ENCODE measurements at regions not wholly inside any gene's neighbourhood (a gene's known extent, or its start where the extent isn't known, plus 50 kb on each side); places are given as distances from the start of the nearest gene placed in this dataset.

DNA sequence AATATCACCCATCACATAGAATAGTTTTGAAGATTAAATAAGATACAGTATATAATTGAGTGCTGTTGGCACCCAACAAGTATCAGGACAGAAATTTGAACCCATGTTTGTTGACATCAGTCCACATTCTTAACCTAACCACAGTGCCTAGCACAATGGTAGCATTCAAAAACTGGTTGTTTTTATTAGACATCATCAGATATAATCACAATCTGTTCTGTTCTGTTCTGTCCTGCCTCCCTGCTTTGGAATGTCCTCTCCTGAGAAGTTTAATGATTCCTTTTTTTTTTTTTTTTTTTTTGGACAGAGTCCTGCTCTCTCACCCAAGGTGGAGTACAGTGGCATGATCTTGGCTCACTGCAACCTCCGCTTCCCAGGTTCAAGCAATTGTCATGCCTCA, 476.6 kb downstream of the RMST start:
- no peak for DNase-seq
- H3K4me1 Mint-ChIP-seq (ENCODE audit: low read depth, unreplicated experiment), result no peaks in the 10 kb centered on the region
- no peak overlapping the region for H3K4me3 Mint-ChIP-seq (ENCODE audit: unreplicated experiment)
- no peaks in the 10 kb centered on the region for H3K27me3 Mint-ChIP-seq (ENCODE audit: unreplicated experiment)
- no peak for TF ChIP-seq CTCF (IDR thresholded peaks at IDR 0.05; ENCODE audit: partially characterized antibody, unreplicated experiment)
- H3K9me3 Mint-ChIP-seq (ENCODE audit: unreplicated experiment), result no peaks in the 10 kb centered on the region
- no peaks in the 10 kb centered on the region for H3K36me3 Mint-ChIP-seq (ENCODE audit: unreplicated experiment)
- no peak overlapping the region for H3K27ac Mint-ChIP-seq (ENCODE audit: unreplicated experiment)

DNA sequence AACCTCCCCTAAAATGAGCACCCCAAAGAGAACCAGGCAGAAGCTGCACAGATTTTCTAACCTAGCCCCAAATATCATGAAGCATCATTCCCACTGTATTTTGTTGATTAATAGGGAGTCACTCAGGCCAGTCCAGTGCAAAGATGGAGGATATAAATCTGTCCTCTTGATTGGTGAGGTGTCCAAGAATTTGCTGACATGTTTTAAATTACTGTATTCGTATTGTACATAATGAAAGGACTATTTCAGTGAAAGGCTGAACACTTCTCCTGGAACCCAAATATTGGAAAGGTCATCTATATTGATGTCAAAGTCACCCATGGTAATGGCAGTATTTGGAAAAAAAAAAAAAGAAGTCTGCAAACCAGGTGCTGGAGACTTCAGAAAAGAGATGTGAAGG, 477.5 kb downstream of the RMST start:
- Mint-ChIP-seq H3K27me3 (ENCODE audit: unreplicated experiment) (no peaks in the 10 kb centered on the region), H3K4me1 (ENCODE audit: low read depth, unreplicated experiment) (no peaks in the 10 kb centered on the region), H3K36me3 (ENCODE audit: unreplicated experiment) (no peaks in the 10 kb centered on the region), H3K27ac (ENCODE audit: unreplicated experiment) (no peak overlapping the region), H3K9me3 (ENCODE audit: unreplicated experiment) (no peaks in the 10 kb centered on the region), H3K4me3 (ENCODE audit: unreplicated experiment) (no peak overlapping the region)
- no peak for DNase-seq
- TF ChIP-seq CTCF (IDR thresholded peaks at IDR 0.05; ENCODE audit: partially characterized antibody, unreplicated experiment), result no peak

DNA sequence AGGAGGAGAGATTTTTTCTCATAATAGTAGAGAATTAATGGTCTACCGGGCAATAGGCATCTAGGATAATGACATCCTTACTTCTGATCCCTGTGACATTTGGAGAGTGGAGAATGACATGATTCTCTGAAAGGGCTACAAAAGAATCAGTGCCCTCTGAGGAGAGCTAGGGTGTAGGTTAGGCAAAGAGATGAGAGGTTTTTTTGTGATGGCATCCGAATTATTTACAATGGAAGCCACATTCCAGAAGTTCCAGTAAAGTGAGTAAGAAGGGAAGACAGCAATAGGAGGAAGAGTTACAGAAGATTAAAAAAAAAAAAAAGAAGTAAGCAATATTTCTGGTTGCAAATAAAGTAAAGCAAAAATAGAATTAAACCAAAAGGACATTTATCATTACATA, 478.0 kb downstream of the RMST start:
- no peak for DNase-seq
- no peak overlapping the region for H3K27ac Mint-ChIP-seq (ENCODE audit: unreplicated experiment)

DNA sequence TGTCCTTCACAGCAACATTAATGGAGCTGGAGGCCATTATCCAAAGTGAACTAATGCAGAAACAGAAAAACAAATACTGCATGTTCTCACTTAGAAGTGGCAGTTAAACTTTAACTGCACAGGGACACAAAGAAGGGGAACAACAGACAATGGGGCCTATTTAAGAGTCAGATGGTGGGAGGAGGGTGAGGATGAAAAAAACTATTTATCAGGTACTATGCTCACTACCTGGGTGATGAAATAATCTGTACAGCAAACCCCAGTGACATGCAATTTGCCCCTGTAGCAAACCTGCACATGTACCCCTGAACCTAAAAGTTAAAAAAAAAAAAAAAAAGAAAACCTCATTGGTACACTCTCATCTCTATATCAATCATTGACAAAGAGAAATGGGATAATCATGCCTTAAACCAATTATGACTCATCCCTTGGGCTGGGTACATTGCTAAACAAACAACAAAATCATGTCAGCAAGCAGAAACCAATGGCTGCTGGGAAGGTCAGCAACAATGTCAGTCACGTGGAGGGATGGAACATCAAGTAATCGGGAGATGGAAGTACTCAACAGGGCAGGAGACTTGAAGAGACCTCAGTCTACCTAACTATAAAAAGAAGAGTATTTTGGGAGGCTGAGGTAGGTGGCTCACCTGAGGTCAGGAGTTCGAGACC, 479.2 kb downstream of the RMST start:
- H3K36me3 Mint-ChIP-seq (ENCODE audit: unreplicated experiment), result no peaks in the 10 kb centered on the region
- no peak for TF ChIP-seq CTCF (IDR thresholded peaks at IDR 0.05; ENCODE audit: partially characterized antibody, unreplicated experiment)
- DNase-seq, result no peak
- H3K27ac Mint-ChIP-seq (ENCODE audit: unreplicated experiment), result no peak overlapping the region
- no peak overlapping the region for H3K4me3 Mint-ChIP-seq (ENCODE audit: unreplicated experiment)
- no peaks in the 10 kb centered on the region for H3K9me3 Mint-ChIP-seq (ENCODE audit: unreplicated experiment)
- H3K27me3 Mint-ChIP-seq (ENCODE audit: unreplicated experiment), result no peaks in the 10 kb centered on the region
- no peaks in the 10 kb centered on the region for H3K4me1 Mint-ChIP-seq (ENCODE audit: low read depth, unreplicated experiment)

More for the DNA sequence above, 478.0 kb downstream of the RMST start:
- TF ChIP-seq CTCF (IDR thresholded peaks at IDR 0.05; ENCODE audit: partially characterized antibody, unreplicated experiment), result no peak
- Mint-ChIP-seq H3K4me1 (ENCODE audit: low read depth, unreplicated experiment) (no peaks in the 10 kb centered on the region), H3K27me3 (ENCODE audit: unreplicated experiment) (no peaks in the 10 kb centered on the region), H3K36me3 (ENCODE audit: unreplicated experiment) (no peaks in the 10 kb centered on the region), H3K9me3 (ENCODE audit: unreplicated experiment) (no peaks in the 10 kb centered on the region), H3K4me3 (ENCODE audit: unreplicated experiment) (no peak overlapping the region)

GRCh38 chr12:97943359-97943758, 480.8 kb downstream of the RMST start:
- no peaks in the 10 kb centered on the region for H3K27me3 Mint-ChIP-seq (ENCODE audit: unreplicated experiment)
- DNase-seq, result no peak

More at GRCh38 chr12:97943359-97943758, 480.8 kb downstream of the RMST start:
- Mint-ChIP-seq H3K27ac (ENCODE audit: unreplicated experiment) (no peak overlapping the region), H3K36me3 (ENCODE audit: unreplicated experiment) (peaks cover 5% of the 10 kb centered on the region), H3K4me1 (ENCODE audit: low read depth, unreplicated experiment) (no peaks in the 10 kb centered on the region), H3K9me3 (ENCODE audit: unreplicated experiment) (no peaks in the 10 kb centered on the region), H3K4me3 (ENCODE audit: unreplicated experiment) (no peak overlapping the region)
- TF ChIP-seq CTCF (IDR thresholded peaks at IDR 0.05; ENCODE audit: partially characterized antibody, unreplicated experiment), result no peak

Measured in glutamatergic neuron (in vitro differentiated cells).